Kidney capillary endothelial cell (primary cell): ENCODE measurements at regions not wholly inside any gene's neighbourhood (a gene's known extent, or its start where the extent isn't known, plus 50 kb on each side); places are given as distances from the start of the nearest gene placed in this dataset.

Experiments
- DNase-seq: peaks from one replicate; pipeline ENCODE4 v3.0.0-alpha.2; 2018; ENCODE audit warnings: low spot score

- DNase-seq, result no peak
Observed at GRCh38 chr3:16113704-16114103, 60.8 kb upstream of the GALNT15 start.

- no peak for DNase-seq
Observed at GRCh38 chr3:16114429-16114828, 60.1 kb upstream of the GALNT15 start.

- no peak for DNase-seq
Observed at GRCh38 chr3:16114930-16115329, 59.5 kb upstream of the GALNT15 start.

GRCh38 chr3:16118396-16118795, 56.1 kb upstream of the GALNT15 start:
- DNase-seq, result no peak

GRCh38 chr3:16119887-16120286, 54.6 kb upstream of the GALNT15 start:
- no peak for DNase-seq

- DNase-seq, result no peak
Observed at GRCh38 chr3:16121391-16121790, 53.1 kb upstream of the GALNT15 start.

- DNase-seq, result no peak
Observed at GRCh38 chr3:16122155-16122554, 52.3 kb upstream of the GALNT15 start.

GRCh38 chr3:16122661-16123060, 51.8 kb upstream of the GALNT15 start:
- no peak for DNase-seq

GRCh38 chr3:16124636-16125035, 49.8 kb upstream of the GALNT15 start:
- peak; percentile 20 for DNase-seq
